ENCODE measurements at regions not wholly inside any gene's neighbourhood (a gene's known extent, or its start where the extent isn't known, plus 50 kb on each side); places are given as distances from the start of the nearest gene placed in this dataset.

DNA sequence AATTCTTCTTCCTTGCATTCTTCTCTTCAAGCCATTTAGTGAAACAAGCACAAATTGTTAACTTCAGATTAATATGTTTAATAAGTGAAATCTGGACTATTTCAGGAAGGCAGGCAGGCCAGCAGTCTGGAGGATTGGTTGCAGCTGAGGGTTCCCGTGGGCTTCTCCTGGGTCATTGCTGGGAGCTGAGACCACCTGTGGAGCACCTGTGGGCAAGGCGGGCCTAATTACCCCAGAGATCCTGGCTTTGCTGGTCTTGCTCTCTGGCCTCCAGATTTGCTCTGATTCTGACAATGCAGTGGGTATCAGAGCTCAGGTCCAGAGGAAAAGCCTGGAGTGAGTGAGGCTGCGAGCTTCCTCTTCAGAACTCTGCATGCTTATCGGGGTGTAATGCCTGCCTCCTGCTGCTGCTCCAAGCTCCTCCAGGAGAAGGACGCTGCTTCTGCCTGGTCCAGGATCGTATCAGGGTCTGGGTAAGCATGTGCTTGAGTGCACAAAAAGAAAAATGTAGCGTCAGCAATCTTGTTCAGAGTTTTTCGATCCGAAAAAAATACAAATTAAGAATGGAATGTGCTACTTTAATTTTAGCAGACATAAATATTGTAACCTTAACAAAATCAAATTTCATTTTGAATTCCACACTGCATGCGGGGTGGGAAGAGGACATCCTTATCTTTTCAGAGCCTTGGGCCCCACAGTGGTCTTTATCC lies 93.8 kb downstream of the TMEM30B start:
- H3K27me3 ChIP-seq (ENCODE audit: control insufficient read depth in 4 of 4, insufficient read depth in 4 of 4, low read length in 3 of 4): no peaks in the 10 kb centered on the region

More for the DNA sequence above, 93.8 kb downstream of the TMEM30B start:
- Histone ChIP-seq H3K9ac (ENCODE audit: low read depth in 1 of 2, low read length in 2 of 2) (no peak overlapping the region), H3K9me3 (ENCODE audit: control insufficient read depth in 4 of 4, low read length in 3 of 4) (no peaks in the 10 kb centered on the region), H3K27ac (ENCODE audit: low read depth in 1 of 2, low read length in 2 of 2) (no peak overlapping the region), H3K36me3 (ENCODE audit: control insufficient read depth in 4 of 4, insufficient read depth in 3 of 4, low read depth in 1 of 4, low read length in 3 of 4) (no peaks in the 10 kb centered on the region), H3K4me3 (ENCODE audit: low read depth in 1 of 3, low read length in 3 of 3) (no peak overlapping the region), H3K4me1 (ENCODE audit: control insufficient read depth in 4 of 4, insufficient read depth in 4 of 4, low read length in 3 of 4) (peaks cover 0 to 5% (median 4%) of the 10 kb centered on the region in 4 donors)
- no peak for DNase-seq (ENCODE audit: low spot score)
- no peak for TF ChIP-seq RXRA (IDR thresholded peaks at IDR 0.05)
- TF ChIP-seq SP1 (IDR thresholded peaks at IDR 0.05): no peak
- TF ChIP-seq, protein P1, sequence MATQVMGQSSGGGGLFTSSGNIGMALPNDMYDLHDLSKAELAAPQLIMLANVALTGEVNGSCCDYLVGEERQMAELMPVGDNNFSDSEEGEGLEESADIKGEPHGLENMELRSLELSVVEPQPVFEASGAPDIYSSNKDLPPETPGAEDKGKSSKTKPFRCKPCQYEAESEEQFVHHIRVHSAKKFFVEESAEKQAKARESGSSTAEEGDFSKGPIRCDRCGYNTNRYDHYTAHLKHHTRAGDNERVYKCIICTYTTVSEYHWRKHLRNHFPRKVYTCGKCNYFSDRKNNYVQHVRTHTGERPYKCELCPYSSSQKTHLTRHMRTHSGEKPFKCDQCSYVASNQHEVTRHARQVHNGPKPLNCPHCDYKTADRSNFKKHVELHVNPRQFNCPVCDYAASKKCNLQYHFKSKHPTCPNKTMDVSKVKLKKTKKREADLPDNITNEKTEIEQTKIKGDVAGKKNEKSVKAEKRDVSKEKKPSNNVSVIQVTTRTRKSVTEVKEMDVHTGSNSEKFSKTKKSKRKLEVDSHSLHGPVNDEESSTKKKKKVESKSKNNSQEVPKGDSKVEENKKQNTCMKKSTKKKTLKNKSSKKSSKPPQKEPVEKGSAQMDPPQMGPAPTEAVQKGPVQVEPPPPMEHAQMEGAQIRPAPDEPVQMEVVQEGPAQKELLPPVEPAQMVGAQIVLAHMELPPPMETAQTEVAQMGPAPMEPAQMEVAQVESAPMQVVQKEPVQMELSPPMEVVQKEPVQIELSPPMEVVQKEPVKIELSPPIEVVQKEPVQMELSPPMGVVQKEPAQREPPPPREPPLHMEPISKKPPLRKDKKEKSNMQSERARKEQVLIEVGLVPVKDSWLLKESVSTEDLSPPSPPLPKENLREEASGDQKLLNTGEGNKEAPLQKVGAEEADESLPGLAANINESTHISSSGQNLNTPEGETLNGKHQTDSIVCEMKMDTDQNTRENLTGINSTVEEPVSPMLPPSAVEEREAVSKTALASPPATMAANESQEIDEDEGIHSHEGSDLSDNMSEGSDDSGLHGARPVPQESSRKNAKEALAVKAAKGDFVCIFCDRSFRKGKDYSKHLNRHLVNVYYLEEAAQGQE (IDR thresholded peaks at IDR 0.05): no peak
- no peak for TF ChIP-seq FOXA1 (IDR thresholded peaks at IDR 0.05)
- no peak for TF ChIP-seq JUND (IDR thresholded peaks at IDR 0.05)
- TF ChIP-seq NR2F2 (IDR thresholded peaks at IDR 0.05): no peak
- no peak for TF ChIP-seq GABPA (IDR thresholded peaks at IDR 0.05 in 1 of 2, conservative IDR thresholded peaks at IDR 0.05 in 1 of 2)
- no peak for TF ChIP-seq ZBTB33 (IDR thresholded peaks at IDR 0.05)
- TF ChIP-seq, protein P2, sequence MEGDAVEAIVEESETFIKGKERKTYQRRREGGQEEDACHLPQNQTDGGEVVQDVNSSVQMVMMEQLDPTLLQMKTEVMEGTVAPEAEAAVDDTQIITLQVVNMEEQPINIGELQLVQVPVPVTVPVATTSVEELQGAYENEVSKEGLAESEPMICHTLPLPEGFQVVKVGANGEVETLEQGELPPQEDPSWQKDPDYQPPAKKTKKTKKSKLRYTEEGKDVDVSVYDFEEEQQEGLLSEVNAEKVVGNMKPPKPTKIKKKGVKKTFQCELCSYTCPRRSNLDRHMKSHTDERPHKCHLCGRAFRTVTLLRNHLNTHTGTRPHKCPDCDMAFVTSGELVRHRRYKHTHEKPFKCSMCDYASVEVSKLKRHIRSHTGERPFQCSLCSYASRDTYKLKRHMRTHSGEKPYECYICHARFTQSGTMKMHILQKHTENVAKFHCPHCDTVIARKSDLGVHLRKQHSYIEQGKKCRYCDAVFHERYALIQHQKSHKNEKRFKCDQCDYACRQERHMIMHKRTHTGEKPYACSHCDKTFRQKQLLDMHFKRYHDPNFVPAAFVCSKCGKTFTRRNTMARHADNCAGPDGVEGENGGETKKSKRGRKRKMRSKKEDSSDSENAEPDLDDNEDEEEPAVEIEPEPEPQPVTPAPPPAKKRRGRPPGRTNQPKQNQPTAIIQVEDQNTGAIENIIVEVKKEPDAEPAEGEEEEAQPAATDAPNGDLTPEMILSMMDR (IDR thresholded peaks at IDR 0.05; ENCODE audit: low read depth, low read length, missing input control): no peak
- TF ChIP-seq, protein P3, sequence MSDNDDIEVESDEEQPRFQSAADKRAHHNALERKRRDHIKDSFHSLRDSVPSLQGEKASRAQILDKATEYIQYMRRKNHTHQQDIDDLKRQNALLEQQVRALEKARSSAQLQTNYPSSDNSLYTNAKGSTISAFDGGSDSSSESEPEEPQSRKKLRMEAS (IDR thresholded peaks at IDR 0.05): no peak
- no peak for TF ChIP-seq FOXA2 (IDR thresholded peaks at IDR 0.05)
- no peak for TF ChIP-seq HNF4G (IDR thresholded peaks at IDR 0.05)
- TF ChIP-seq RAD21 (IDR thresholded peaks at IDR 0.05): no peak
- no peak for TF ChIP-seq EGR1 (IDR thresholded peaks at IDR 0.05; ENCODE audit: low read depth in 2 of 2)
- no peak for TF ChIP-seq HNF4A (conservative IDR thresholded peaks at IDR 0.05)
- WGBS: 79% methylated on average over 10 of the region's 10 CpGs

All from liver (tissue), 8 donors.